Fibroblast of lung (primary cell): ENCODE measurements at regions not wholly inside any gene's neighbourhood (a gene's known extent, or its start where the extent isn't known, plus 50 kb on each side); places are given as distances from the start of the nearest gene placed in this dataset.

ENCODE experiments used
- DNase-seq, 2 donors: peaks; one replicate each; pipeline versions ENCODE4 v3.0.0 to v3.0.0-alpha.2; 2010; ENCODE audit warnings: low read depth in 2 of 2
- H2AFZ ChIP-seq: 2 replicates; pipeline ENCODE4 v1.5.1; 2012; ENCODE audit warnings: low read length, control low read depth, inconsistent platforms
- H3K27ac ChIP-seq: 2 replicates; pipeline ENCODE4 v1.5.1; 2011; ENCODE audit warnings: low read length, control low read depth; ENCODE audit not compliant: insufficient read depth
- H3K27me3 ChIP-seq: 2 replicates; pipeline ENCODE4 v1.5.1; 2011; ENCODE audit warnings: mild to moderate bottlenecking, low read length; ENCODE audit not compliant: control insufficient read depth, insufficient read depth
- H3K36me3 ChIP-seq: 2 replicates; pipeline ENCODE4 v1.5.1; 2011; ENCODE audit warnings: low read length; ENCODE audit not compliant: control insufficient read depth, insufficient read depth
- H3K4me1 ChIP-seq: 2 replicates; pipeline ENCODE4 v1.5.1; 2011; ENCODE audit warnings: low read length; ENCODE audit not compliant: control insufficient read depth, insufficient read depth; ENCODE audit errors: extremely low read depth
- H3K4me2 ChIP-seq: 2 replicates; pipeline ENCODE4 v1.5.1; 2011; ENCODE audit warnings: low read length, control low read depth; ENCODE audit not compliant: insufficient read depth; ENCODE audit errors: extremely low read depth
- H3K4me3 ChIP-seq, 4 experiments: fragments of 200-600 bp in 1 of 4; sonication (generic) in 1 of 4; replicated peaks in 1 of 4; 2 replicates each; pipeline ENCODE4 v1.5.1; 2011 to 2016; ENCODE audit warnings: low read length in 4 of 4, low read depth in 3 of 4, mild to moderate bottlenecking in 3 of 4, control low read depth in 2 of 4, inconsistent platforms in 1 of 4, mixed read lengths in 1 of 4; ENCODE audit not compliant: insufficient read depth in 1 of 4; ENCODE audit errors: control extremely low read depth in 1 of 4
- H3K79me2 ChIP-seq: 2 replicates; pipeline ENCODE4 v1.5.1; 2012; ENCODE audit warnings: mild to moderate bottlenecking, low read length, inconsistent platforms; ENCODE audit not compliant: control insufficient read depth, insufficient read depth
- H3K9ac ChIP-seq: 2 replicates; pipeline ENCODE4 v1.5.1; 2011; ENCODE audit warnings: mild to moderate bottlenecking, low read length, control low read depth; ENCODE audit not compliant: insufficient read depth
- H3K9me3 ChIP-seq: 2 replicates; pipeline ENCODE4 v1.5.1; 2012; ENCODE audit warnings: low read depth, low read length; ENCODE audit not compliant: control insufficient read depth, insufficient read depth
- H4K20me1 ChIP-seq: 2 replicates; pipeline ENCODE4 v1.5.1; 2011; ENCODE audit warnings: low read length; ENCODE audit not compliant: control insufficient read depth, insufficient read depth; ENCODE audit errors: extremely low read depth
- EZH2 ChIP-seq: IDR thresholded peaks from 2 replicates; pipeline ENCODE4 v1.5.1; 2012; ENCODE audit warnings: low read length, control low read depth, mild to moderate bottlenecking; ENCODE audit errors: missing control alignments
- TF ChIP-seq, protein P1 (sequence below), 2 donors: IDR thresholded peaks in 1 of 2; conservative IDR thresholded peaks in 1 of 2; 1 replicate in 1 of 2; 2 replicates in 1 of 2; pipeline ENCODE4 v1.5.1; 2011 to 2012; ENCODE audit warnings: low read length in 2 of 2, control low read depth in 1 of 2, inconsistent platforms in 1 of 2, low read depth in 1 of 2, mild to moderate bottlenecking in 1 of 2

GRCh38 chr5:9681706-9682105 lies 51.6 kb upstream of the TAS2R1 start:
- no peaks in the 10 kb centered on the region for H3K27me3 ChIP-seq
- H3K79me2 ChIP-seq, result no peaks in the 10 kb centered on the region
- no peaks in the 10 kb centered on the region for H3K9me3 ChIP-seq
- no peak overlapping the region for H3K4me2 ChIP-seq
- H3K36me3 ChIP-seq, result no peaks in the 10 kb centered on the region
- no peaks in the 10 kb centered on the region for H3K4me1 ChIP-seq
- no peak for DNase-seq
- no peak overlapping the region for H3K9ac ChIP-seq
- H2AFZ ChIP-seq, result no peak overlapping the region
- no peak for TF ChIP-seq EZH2
- TF ChIP-seq, protein P1, sequence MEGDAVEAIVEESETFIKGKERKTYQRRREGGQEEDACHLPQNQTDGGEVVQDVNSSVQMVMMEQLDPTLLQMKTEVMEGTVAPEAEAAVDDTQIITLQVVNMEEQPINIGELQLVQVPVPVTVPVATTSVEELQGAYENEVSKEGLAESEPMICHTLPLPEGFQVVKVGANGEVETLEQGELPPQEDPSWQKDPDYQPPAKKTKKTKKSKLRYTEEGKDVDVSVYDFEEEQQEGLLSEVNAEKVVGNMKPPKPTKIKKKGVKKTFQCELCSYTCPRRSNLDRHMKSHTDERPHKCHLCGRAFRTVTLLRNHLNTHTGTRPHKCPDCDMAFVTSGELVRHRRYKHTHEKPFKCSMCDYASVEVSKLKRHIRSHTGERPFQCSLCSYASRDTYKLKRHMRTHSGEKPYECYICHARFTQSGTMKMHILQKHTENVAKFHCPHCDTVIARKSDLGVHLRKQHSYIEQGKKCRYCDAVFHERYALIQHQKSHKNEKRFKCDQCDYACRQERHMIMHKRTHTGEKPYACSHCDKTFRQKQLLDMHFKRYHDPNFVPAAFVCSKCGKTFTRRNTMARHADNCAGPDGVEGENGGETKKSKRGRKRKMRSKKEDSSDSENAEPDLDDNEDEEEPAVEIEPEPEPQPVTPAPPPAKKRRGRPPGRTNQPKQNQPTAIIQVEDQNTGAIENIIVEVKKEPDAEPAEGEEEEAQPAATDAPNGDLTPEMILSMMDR (conservative IDR thresholded peaks at IDR 0.05 in 1 of 2, IDR thresholded peaks at IDR 0.05 in 1 of 2; ENCODE audit: low read depth in 1 of 2, low read length in 2 of 2), result no peak
- no peak overlapping the region for H3K27ac ChIP-seq
- no peaks in the 10 kb centered on the region for H4K20me1 ChIP-seq
- H3K4me3 ChIP-seq, result no peak overlapping the region
